Chondrocyte (in vitro differentiated cells): ENCODE measurements at regions not wholly inside any gene's neighbourhood (a gene's known extent, or its start where the extent isn't known, plus 50 kb on each side); places are given as distances from the start of the nearest gene placed in this dataset.

Source experiments
- DNase-seq: peaks from one replicate; pipeline ENCODE4 v3.0.0; 2021; ENCODE audit warnings: mixed read lengths, low spot score
- H3K27ac Mint-ChIP-seq: one replicate; pipeline ENCODE4 v1.8.0; 2021; ENCODE audit warnings: mild to moderate bottlenecking, moderate library complexity, mixed read lengths; ENCODE audit not compliant: unreplicated experiment
- H3K27me3 Mint-ChIP-seq: 2 replicates; pipeline ENCODE4 v1.8.0; 2021; ENCODE audit warnings: low read depth, mixed read lengths
- H3K36me3 Mint-ChIP-seq: 2 replicates; pipeline ENCODE4 v1.8.0; 2021; ENCODE audit warnings: low read depth, mixed read lengths
- H3K4me1 Mint-ChIP-seq: 2 replicates; pipeline ENCODE4 v1.8.0; 2021; ENCODE audit warnings: low read depth, mild to moderate bottlenecking, mixed read lengths
- H3K4me3 Mint-ChIP-seq: one replicate; pipeline ENCODE4 v1.8.0; 2021; ENCODE audit warnings: mild to moderate bottlenecking, moderate library complexity, mixed read lengths; ENCODE audit not compliant: unreplicated experiment
- H3K9me3 Mint-ChIP-seq: 2 replicates; pipeline ENCODE4 v1.8.0; 2021; ENCODE audit warnings: low read depth, mixed read lengths
- CTCF ChIP-seq: fragments of 200-600 bp; sonication (generic); IDR thresholded peaks from 2 replicates; pipeline ENCODE4 v1.5.0; 2021; ENCODE audit warnings: antibody characterized with exemption, mild to moderate bottlenecking, moderate library complexity

GRCh38 chr5:128703322-128703721 lies 165.3 kb upstream of the FBN2 start:
- DNase-seq = no peak
- TF ChIP-seq CTCF = no peak
- Mint-ChIP-seq H3K4me1 (no peaks in the 10 kb centered on the region), H3K27me3 (peaks cover 1% of the 10 kb centered on the region), H3K36me3 (no peaks in the 10 kb centered on the region), H3K4me3 (no peak overlapping the region), H3K9me3 (no peaks in the 10 kb centered on the region), H3K27ac (no peak overlapping the region)

GRCh38 chr5:128706269-128706668 lies 168.2 kb upstream of the FBN2 start:
- TF ChIP-seq CTCF = no peak
- no peak overlapping the region for H3K4me3 Mint-ChIP-seq
- H3K9me3 Mint-ChIP-seq = no peaks in the 10 kb centered on the region
- no peak for DNase-seq
- H3K27me3 Mint-ChIP-seq = peaks cover 1% of the 10 kb centered on the region
- H3K36me3 Mint-ChIP-seq = no peaks in the 10 kb centered on the region
- H3K27ac Mint-ChIP-seq = no peak overlapping the region
- peaks cover 5% of the 10 kb centered on the region for H3K4me1 Mint-ChIP-seq

GRCh38 chr5:128708841-128709240 lies 170.8 kb upstream of the FBN2 start:
- DNase-seq = no peak
- peaks cover 3% of the 10 kb centered on the region for H3K9me3 Mint-ChIP-seq
- no peak overlapping the region for H3K27ac Mint-ChIP-seq
- no peak overlapping the region for H3K4me3 Mint-ChIP-seq
- no peaks in the 10 kb centered on the region for H3K36me3 Mint-ChIP-seq
- TF ChIP-seq CTCF = no peak
- peaks cover 6% of the 10 kb centered on the region for H3K4me1 Mint-ChIP-seq
- peaks cover 1% of the 10 kb centered on the region for H3K27me3 Mint-ChIP-seq

- TF ChIP-seq CTCF = no peak
- DNase-seq = no peak
- no peak overlapping the region for H3K4me3 Mint-ChIP-seq
- H3K36me3 Mint-ChIP-seq = no peaks in the 10 kb centered on the region
- H3K9me3 Mint-ChIP-seq = peaks cover 3% of the 10 kb centered on the region
- H3K27me3 Mint-ChIP-seq = no peaks in the 10 kb centered on the region
- H3K4me1 Mint-ChIP-seq = peaks cover 6% of the 10 kb centered on the region
- H3K27ac Mint-ChIP-seq = no peak overlapping the region
Observed at GRCh38 chr5:128711216-128711615, 173.2 kb upstream of the FBN2 start.

GRCh38 chr5:128714551-128714950 lies 176.5 kb upstream of the FBN2 start:
- Mint-ChIP-seq H3K4me1 (peaks cover 6% of the 10 kb centered on the region), H3K27me3 (no peaks in the 10 kb centered on the region), H3K27ac (no peak overlapping the region), H3K4me3 (no peak overlapping the region), H3K9me3 (peaks cover 3% of the 10 kb centered on the region), H3K36me3 (no peaks in the 10 kb centered on the region)
- DNase-seq = no peak
- no peak for TF ChIP-seq CTCF
